ENCODE measurements at regions not wholly inside any gene's neighbourhood (a gene's known extent, or its start where the extent isn't known, plus 50 kb on each side); places are given as distances from the start of the nearest gene placed in this dataset.

DNA sequence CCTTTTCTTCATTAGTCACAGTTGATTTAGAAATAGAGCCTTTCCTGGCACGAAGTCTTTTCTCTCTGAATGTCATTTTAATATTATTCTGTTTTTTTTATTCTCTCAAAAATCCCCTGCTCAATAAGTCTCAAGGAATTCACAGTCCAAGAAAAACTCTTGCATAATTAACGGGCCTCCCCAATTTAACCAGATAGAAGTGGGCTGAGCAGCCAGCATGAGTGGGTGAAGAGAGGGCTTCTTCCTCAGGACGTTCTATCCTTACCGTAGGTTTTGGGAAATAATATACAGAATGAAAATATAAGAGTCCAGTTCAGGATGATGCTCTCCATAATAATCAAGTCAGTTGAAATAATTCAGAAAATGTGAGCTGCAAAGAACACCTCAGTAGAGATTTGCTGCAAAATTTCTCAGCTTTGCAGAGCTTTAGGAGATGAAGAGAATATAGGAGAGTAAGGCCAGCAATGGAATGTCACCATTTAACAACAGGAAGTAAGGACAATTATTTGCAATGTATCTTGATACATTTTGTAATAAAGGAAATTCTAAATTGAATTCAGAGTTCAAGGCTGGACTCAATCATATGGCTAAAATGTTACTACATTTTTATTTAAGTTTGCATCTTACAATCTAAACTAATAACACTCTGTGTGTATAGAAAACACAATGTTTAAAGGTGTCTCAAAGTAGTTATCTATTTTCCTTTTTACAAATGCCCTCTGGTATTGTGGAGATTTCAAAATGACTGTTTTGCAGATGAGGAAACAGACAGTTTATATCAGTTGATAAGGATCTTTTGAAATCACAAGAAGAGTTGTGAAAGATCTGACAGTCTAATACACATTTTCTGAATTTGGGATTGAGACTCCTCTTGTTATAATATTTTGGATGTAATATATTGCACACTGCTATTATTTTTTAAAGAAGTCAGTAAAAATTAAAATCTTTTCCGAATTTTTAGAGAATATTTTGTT lies 1724.1 kb upstream of the SEL1L start:
- TF ChIP-seq, protein P1, sequence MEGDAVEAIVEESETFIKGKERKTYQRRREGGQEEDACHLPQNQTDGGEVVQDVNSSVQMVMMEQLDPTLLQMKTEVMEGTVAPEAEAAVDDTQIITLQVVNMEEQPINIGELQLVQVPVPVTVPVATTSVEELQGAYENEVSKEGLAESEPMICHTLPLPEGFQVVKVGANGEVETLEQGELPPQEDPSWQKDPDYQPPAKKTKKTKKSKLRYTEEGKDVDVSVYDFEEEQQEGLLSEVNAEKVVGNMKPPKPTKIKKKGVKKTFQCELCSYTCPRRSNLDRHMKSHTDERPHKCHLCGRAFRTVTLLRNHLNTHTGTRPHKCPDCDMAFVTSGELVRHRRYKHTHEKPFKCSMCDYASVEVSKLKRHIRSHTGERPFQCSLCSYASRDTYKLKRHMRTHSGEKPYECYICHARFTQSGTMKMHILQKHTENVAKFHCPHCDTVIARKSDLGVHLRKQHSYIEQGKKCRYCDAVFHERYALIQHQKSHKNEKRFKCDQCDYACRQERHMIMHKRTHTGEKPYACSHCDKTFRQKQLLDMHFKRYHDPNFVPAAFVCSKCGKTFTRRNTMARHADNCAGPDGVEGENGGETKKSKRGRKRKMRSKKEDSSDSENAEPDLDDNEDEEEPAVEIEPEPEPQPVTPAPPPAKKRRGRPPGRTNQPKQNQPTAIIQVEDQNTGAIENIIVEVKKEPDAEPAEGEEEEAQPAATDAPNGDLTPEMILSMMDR (IDR thresholded peaks at IDR 0.05) = no peak
- Histone ChIP-seq H3K27me3 (no peaks in the 10 kb centered on the region), H3K4me1 (ENCODE audit: control insufficient read depth in 1 of 2, insufficient read depth in 1 of 2, low read depth in 1 of 2, low read length in 1 of 2) (peaks cover 30 to 36% of the 10 kb centered on the region in 2 experiments), H3K27ac (no peak overlapping the region), H3K36me3 (no peaks in the 10 kb centered on the region), H3K4me3 (ENCODE audit: low read depth in 1 of 2, low read length in 1 of 2) (no peak overlapping the region), H3K9me3 (no peaks in the 10 kb centered on the region)

- no peak overlapping the region for H3K4me3 ChIP-seq (ENCODE audit: low read depth in 1 of 2, low read length in 1 of 2)
Observed at GRCh38 chr14:83260751-83261150, 1727.1 kb upstream of the SEL1L start.

GRCh38 chr14:83269583-83269982 lies 1735.9 kb upstream of the SEL1L start:
- no peaks in the 10 kb centered on the region for H3K27me3 ChIP-seq
- H3K4me1 ChIP-seq (ENCODE audit: control insufficient read depth in 1 of 2, insufficient read depth in 1 of 2, low read depth in 1 of 2, low read length in 1 of 2) = no peaks in the 10 kb centered on the region
- no peaks in the 10 kb centered on the region for H3K9me3 ChIP-seq
- H3K36me3 ChIP-seq = no peaks in the 10 kb centered on the region
- no peak overlapping the region for H3K27ac ChIP-seq
- TF ChIP-seq, protein P1 (IDR thresholded peaks at IDR 0.05) = no peak
- H3K4me3 ChIP-seq (ENCODE audit: low read depth in 1 of 2, low read length in 1 of 2) = no peak overlapping the region

More at GRCh38 chr14:83260751-83261150, 1727.1 kb upstream of the SEL1L start:
- H3K27me3 ChIP-seq = no peaks in the 10 kb centered on the region
- no peaks in the 10 kb centered on the region for H3K36me3 ChIP-seq
- peaks cover 8 to 10% of the 10 kb centered on the region in 2 experiments for H3K4me1 ChIP-seq (ENCODE audit: control insufficient read depth in 1 of 2, insufficient read depth in 1 of 2, low read depth in 1 of 2, low read length in 1 of 2)
- TF ChIP-seq, protein P1 (IDR thresholded peaks at IDR 0.05) = no peak
- no peak overlapping the region for H3K27ac ChIP-seq
- no peaks in the 10 kb centered on the region for H3K9me3 ChIP-seq

DNA sequence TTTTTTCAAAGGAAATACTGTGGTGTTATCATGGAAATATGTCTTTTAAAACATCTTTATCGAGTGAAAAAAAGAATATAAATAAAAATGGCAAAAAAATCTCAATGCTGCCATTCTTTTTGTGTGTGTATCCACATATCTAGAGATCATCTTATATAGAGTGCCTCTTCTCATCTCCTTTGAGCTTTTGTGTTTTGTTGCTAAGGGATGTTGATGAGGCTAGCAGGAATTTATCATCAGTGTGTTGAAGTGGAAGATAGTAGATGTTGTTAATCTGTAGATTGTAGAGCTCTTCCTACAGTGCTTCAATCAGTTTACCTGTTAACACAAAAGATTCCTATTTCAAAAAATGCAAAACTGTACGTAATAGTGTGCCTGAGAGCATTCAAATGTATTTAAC lies 1738.0 kb upstream of the SEL1L start:
- Histone ChIP-seq H3K27me3 (no peaks in the 10 kb centered on the region), H3K27ac (no peak overlapping the region), H3K4me1 (ENCODE audit: control insufficient read depth in 1 of 2, insufficient read depth in 1 of 2, low read depth in 1 of 2, low read length in 1 of 2) (no peaks in the 10 kb centered on the region), H3K36me3 (no peaks in the 10 kb centered on the region), H3K9me3 (no peaks in the 10 kb centered on the region), H3K4me3 (ENCODE audit: low read depth in 1 of 2, low read length in 1 of 2) (no peak overlapping the region)
- TF ChIP-seq, protein P1 (IDR thresholded peaks at IDR 0.05) = no peak

GRCh38 chr14:83280719-83281118 lies 1747.1 kb upstream of the SEL1L start:
- Histone ChIP-seq H3K9me3 (no peaks in the 10 kb centered on the region), H3K27me3 (no peaks in the 10 kb centered on the region), H3K27ac (no peak overlapping the region), H3K36me3 (no peaks in the 10 kb centered on the region), H3K4me1 (ENCODE audit: control insufficient read depth in 1 of 2, insufficient read depth in 1 of 2, low read depth in 1 of 2, low read length in 1 of 2) (no peaks in the 10 kb centered on the region), H3K4me3 (ENCODE audit: low read depth in 1 of 2, low read length in 1 of 2) (no peak overlapping the region)
- TF ChIP-seq, protein P1 (IDR thresholded peaks at IDR 0.05) = no peak
